Tibial nerve (tissue), 4 donors: ENCODE measurements at regions not wholly inside any gene's neighbourhood (a gene's known extent, or its start where the extent isn't known, plus 50 kb on each side); places are given as distances from the start of the nearest gene placed in this dataset.

Experiments used
- DNase-seq, 2 donors: peaks; one replicate each; pipeline ENCODE4 v3.0.0-alpha.2; 2019; ENCODE audit warnings: low spot score in 2 of 2
- H3K27ac ChIP-seq, 4 donors: fragments of 200-600 bp; sonication (generic) in 3 of 4; one replicate each; pipeline ENCODE4 v1.5.1; 2017 to 2019; ENCODE audit warnings: mild to moderate bottlenecking in 1 of 4
- H3K27me3 ChIP-seq, 2 donors: fragments of 200-600 bp; sonication (generic) in 1 of 2; one replicate each; pipeline versions ENCODE4 v1.5.1 to v1.6.0; 2017 to 2019
- H3K36me3 ChIP-seq, 3 donors: fragments of 200-600 bp; sonication (generic); one replicate each; pipeline ENCODE4 v1.5.1; 2018 to 2019
- H3K4me1 ChIP-seq, 4 donors: fragments of 200-600 bp; sonication (generic) in 3 of 4; one replicate each; pipeline ENCODE4 v1.5.1; 2017 to 2019
- H3K4me3 ChIP-seq, 4 donors: fragments of 200-600 bp; sonication (generic) in 3 of 4; one replicate each; pipeline ENCODE4 v1.5.1; 2017 to 2019; ENCODE audit warnings: mild to moderate bottlenecking in 1 of 4, moderate library complexity in 1 of 4
- H3K9me3 ChIP-seq, 4 donors: fragments of 200-600 bp; sonication (generic) in 3 of 4; one replicate each; pipeline ENCODE4 v1.5.1; 2017 to 2019
- CTCF ChIP-seq, 5 experiments: fragments of 200-600 bp in 3 of 5; fragments of 450-650 bp in 2 of 5; sonication (generic) in 3 of 5; IDR thresholded peaks; one replicate each; pipeline ENCODE4 v1.5.1; 2016 to 2019; ENCODE audit warnings: antibody characterized with exemption in 5 of 5, mild to moderate bottlenecking in 3 of 5, moderate library complexity in 2 of 5
- EP300 ChIP-seq, 2 donors: sonication (generic); formaldehyde crosslinking; IDR thresholded peaks; one replicate each; pipeline ENCODE4 v1.6.1; 2017; ENCODE audit warnings: antibody characterized with exemption in 2 of 2, mild to moderate bottlenecking in 1 of 2
- POLR2A ChIP-seq, 2 donors: fragments of 450-650 bp; IDR thresholded peaks; one replicate each; pipeline ENCODE4 v1.6.1; 2017; ENCODE audit warnings: antibody characterized with exemption in 2 of 2, mild to moderate bottlenecking in 2 of 2, moderate library complexity in 2 of 2
- WGBS, 2 donors: methylation state at CpG; one replicate each; pipeline ENCODE4 v1.1.5; 2018; 5-methylcytosine and 5-hydroxymethylcytosine counted together

GRCh38 chr4:124937993-124938392, 225.5 kb upstream of the ANKRD50 start:
- Histone ChIP-seq H3K4me3 (no peak overlapping the region), H3K27ac (no peak overlapping the region), H3K36me3 (no peaks in the 10 kb centered on the region), H3K27me3 (no peaks in the 10 kb centered on the region), H3K4me1 (peaks cover 0 to 43% (median 5%) of the 10 kb centered on the region in 4 donors), H3K9me3 (no peaks in the 10 kb centered on the region)
- TF ChIP-seq CTCF (IDR thresholded peaks at IDR 0.05) (no peak), POLR2A (IDR thresholded peaks at IDR 0.05) (no peak), EP300 (IDR thresholded peaks at IDR 0.05) (no peak)
- no peak for DNase-seq
- WGBS, 2 donors, result 60 to 67% methylated on average over 5 of the region's 5 CpGs

- Histone ChIP-seq H3K4me1 (peaks cover 0 to 43% (median 5%) of the 10 kb centered on the region in 4 donors), H3K27ac (peak overlapping the region in 1 of 4 donors; percentile 67), H3K9me3 (no peaks in the 10 kb centered on the region), H3K36me3 (no peaks in the 10 kb centered on the region), H3K27me3 (no peaks in the 10 kb centered on the region), H3K4me3 (no peak overlapping the region)
- TF ChIP-seq EP300 (IDR thresholded peaks at IDR 0.05) (no peak), POLR2A (IDR thresholded peaks at IDR 0.05) (no peak), CTCF (IDR thresholded peaks at IDR 0.05) (no peak)
- 13 to 15% methylated on average over 4 of the region's 4 CpGs for whole genome bisulfite sequencing, 2 donors
- DNase-seq, result no peak
Measured at GRCh38 chr4:124936427-124936826, 223.9 kb upstream of the ANKRD50 start.

- DNase-seq, result no peak
- Histone ChIP-seq H3K27me3 (no peaks in the 10 kb centered on the region), H3K9me3 (no peaks in the 10 kb centered on the region), H3K4me3 (no peak overlapping the region), H3K36me3 (no peaks in the 10 kb centered on the region), H3K27ac (no peak overlapping the region), H3K4me1 (peaks cover 0 to 29% (median 0%) of the 10 kb centered on the region in 4 donors)
- TF ChIP-seq EP300 (IDR thresholded peaks at IDR 0.05) (no peak), CTCF (IDR thresholded peaks at IDR 0.05) (no peak), POLR2A (IDR thresholded peaks at IDR 0.05) (no peak)
Measured at GRCh38 chr4:124934916-124935315, 222.4 kb upstream of the ANKRD50 start.

- no peaks in the 10 kb centered on the region for H3K9me3 ChIP-seq
- no peak overlapping the region for H3K27ac ChIP-seq
- no peak overlapping the region for H3K4me3 ChIP-seq
- TF ChIP-seq POLR2A (IDR thresholded peaks at IDR 0.05) (no peak), CTCF (IDR thresholded peaks at IDR 0.05) (no peak), EP300 (IDR thresholded peaks at IDR 0.05) (no peak)
- H3K27me3 ChIP-seq, result no peaks in the 10 kb centered on the region
- no peaks in the 10 kb centered on the region for H3K36me3 ChIP-seq
- peaks cover 0 to 20% (median 0%) of the 10 kb centered on the region in 4 donors for H3K4me1 ChIP-seq
- no peak for DNase-seq
- 74 to 76% methylated on average over 2 of the region's 2 CpGs for WGBS, 2 donors
Measured at GRCh38 chr4:124933521-124933920, 221.0 kb upstream of the ANKRD50 start.

- no peaks in the 10 kb centered on the region for H3K9me3 ChIP-seq
- TF ChIP-seq CTCF (IDR thresholded peaks at IDR 0.05) (no peak), EP300 (IDR thresholded peaks at IDR 0.05) (no peak), POLR2A (IDR thresholded peaks at IDR 0.05) (no peak)
- H3K27me3 ChIP-seq, result no peaks in the 10 kb centered on the region
- no peak overlapping the region for H3K4me3 ChIP-seq
- DNase-seq, result no peak
- H3K36me3 ChIP-seq, result no peaks in the 10 kb centered on the region
- no peak overlapping the region for H3K27ac ChIP-seq
- H3K4me1 ChIP-seq, result peaks cover 0 to 13% (median 0%) of the 10 kb centered on the region in 4 donors
- whole genome bisulfite sequencing, 2 donors, result 85 to 94% methylated on average over 1 of the region's 1 CpG
Measured at GRCh38 chr4:124932447-124932846, 219.9 kb upstream of the ANKRD50 start.
